ENCODE measurements at regions not wholly inside any gene's neighbourhood (a gene's known extent, or its start where the extent isn't known, plus 50 kb on each side); places are given as distances from the start of the nearest gene placed in this dataset.

DNA sequence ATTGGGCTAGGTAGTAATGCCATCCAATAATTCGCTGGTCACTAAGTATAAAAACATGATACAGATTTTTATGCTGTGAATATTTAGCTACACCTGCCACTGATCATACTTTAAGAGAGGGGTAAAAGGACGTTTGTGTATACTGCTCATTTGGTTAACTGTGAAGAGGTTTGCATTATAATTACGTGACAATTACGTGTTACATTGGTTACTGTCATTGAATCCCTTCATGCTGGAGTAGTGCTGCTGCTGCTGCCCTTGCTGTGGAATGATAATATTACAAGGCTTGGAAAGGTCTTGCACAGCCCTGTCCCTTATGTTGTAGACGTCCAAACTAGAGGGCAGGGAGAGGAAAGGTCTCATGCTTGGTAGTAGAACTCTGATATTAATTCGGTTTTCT, 312.2 kb upstream of the ATP2B1 start:
- no peak for FAIRE-seq

DNA sequence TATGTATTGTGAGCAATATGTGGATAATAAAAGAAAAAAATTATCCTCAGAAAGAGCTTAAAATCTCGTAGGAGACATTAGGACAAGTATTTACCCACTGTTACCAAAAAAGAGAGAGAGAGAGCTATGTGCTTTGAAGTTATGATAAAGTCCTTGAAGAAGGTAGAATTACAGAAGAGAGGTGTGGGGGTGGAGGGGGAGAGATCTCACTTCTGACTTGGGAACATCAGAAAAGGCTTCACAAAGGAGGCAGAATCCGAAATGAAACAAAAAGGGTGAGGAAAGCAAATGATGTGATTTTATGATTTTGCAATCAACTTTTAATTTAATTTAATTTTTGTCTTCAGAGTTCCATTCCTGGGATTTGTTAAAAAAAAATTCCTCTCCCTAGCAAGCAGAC, 311.8 kb upstream of the ATP2B1 start:
- no peak for FAIRE-seq

GRCh38 chr12:90020014-90020413, 311.4 kb upstream of the ATP2B1 start:
- no peak for FAIRE-seq

DNA sequence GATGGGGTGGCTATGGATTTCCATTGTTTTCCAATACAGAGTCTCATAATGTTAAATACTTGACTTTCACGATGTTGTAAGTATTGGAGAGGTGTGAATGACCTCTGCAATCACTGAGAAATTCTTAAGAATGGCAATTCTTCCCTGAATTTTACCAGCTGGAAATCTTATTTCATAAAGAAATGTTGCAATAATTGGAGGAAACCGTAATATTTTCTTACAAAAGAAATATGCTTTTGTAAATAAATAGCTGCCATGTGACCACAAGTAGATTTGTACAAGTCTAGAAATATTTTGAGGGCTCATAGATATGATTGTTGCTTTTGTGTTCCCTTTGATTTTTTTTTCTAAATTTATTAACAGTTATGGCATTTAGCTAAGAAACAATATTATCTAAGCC, 308.7 kb upstream of the ATP2B1 start:
- FAIRE-seq, result no peak

DNA sequence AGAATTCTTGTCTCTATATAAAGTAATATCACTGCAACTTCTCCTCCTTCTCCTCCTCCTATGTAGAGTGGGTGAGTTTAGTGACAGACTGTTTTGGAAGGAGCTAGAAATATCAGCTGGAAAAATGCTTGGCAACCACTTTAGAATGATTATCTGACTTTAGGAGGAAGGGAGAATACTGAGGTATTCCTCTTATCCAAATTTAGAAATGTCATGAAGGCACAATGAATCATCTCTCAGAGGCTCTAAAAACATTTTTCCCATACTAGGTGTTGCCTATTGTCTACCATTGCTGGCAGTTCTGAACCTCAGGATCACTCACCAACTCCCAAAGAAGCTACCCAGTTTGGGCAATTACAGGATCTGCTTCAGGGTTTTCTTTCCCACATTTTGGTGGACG, 306.6 kb upstream of the ATP2B1 start:
- no peak for FAIRE-seq

- FAIRE-seq, result no peak
Observed at GRCh38 chr12:90013409-90013808, 304.8 kb upstream of the ATP2B1 start.

DNA sequence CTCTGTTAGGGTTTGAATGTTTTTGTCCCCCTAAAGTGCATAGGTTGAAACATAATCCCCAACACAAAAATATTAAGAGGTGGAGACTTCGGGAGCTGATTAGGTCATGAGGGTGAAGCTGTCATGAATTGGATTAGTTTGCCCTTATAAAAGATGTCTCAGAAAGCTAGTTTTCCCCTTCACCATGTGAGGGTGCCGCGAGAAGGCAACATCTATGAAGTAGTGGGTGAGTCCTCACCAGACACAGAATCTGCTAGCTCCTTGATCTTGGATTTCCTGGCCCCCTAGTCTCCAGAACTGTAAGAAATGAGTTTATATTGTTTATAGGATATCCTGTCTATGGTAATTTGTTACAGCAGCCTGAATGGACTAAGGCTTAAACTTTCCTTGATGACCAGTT, 301.5 kb upstream of the ATP2B1 start:
- no peak for FAIRE-seq

GRCh38 chr12:90008277-90008676, 299.6 kb upstream of the ATP2B1 start:
- FAIRE-seq, result no peak

GRCh38 chr12:90004319-90005074, 295.9 kb upstream of the ATP2B1 start:
- FAIRE-seq, result no peak

GRCh38 chr12:90003688-90004087, 295.1 kb upstream of the ATP2B1 start:
- FAIRE-seq, result no peak

- FAIRE-seq, result no peak
Observed at GRCh38 chr12:90000721-90001120, 292.1 kb upstream of the ATP2B1 start.

DNA sequence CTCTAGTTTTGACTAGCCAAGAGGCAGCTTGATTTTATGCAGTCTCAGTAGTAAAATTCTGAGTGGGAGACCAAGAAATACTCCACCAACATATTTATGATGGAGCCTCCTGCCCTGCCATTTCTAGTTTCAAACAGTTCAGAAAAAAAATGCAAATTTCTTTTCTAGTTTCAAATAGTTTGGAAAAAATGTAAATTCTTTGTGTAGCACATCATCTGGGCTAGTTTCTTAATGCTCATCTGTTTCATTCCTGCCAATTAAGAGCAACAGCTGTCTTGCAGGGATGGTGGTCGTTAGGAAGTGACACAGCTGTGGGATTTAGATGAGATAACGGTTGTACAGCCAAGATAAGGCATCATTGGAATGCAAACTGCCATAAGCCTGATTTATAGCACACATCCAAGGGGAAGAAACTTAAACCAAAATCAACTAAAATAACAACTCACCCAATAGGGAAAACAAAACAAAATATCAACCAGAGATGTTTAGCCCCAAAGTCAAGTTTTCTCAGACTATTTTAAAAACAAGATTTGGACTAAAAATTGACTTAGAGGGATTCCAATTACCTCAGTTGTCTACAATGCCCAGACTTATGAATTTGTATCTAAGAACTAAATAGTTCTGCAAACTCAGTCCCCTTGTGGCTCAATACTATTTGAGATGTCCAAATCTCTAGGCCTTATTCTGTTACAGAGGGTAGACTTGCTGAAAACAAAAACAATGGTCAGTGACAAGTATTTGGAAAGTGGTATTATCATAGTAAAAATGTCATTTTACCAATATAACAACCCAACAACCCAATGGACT, 291.3 kb upstream of the ATP2B1 start:
- FAIRE-seq, result no peak

GRCh38 chr12:89995870-89996269, 287.2 kb upstream of the ATP2B1 start:
- FAIRE-seq, result no peak

GRCh38 chr12:89994911-89995310, 286.3 kb upstream of the ATP2B1 start:
- FAIRE-seq, result no peak

- no peak for FAIRE-seq
Observed at GRCh38 chr12:89993632-89994031, 285.0 kb upstream of the ATP2B1 start.

DNA sequence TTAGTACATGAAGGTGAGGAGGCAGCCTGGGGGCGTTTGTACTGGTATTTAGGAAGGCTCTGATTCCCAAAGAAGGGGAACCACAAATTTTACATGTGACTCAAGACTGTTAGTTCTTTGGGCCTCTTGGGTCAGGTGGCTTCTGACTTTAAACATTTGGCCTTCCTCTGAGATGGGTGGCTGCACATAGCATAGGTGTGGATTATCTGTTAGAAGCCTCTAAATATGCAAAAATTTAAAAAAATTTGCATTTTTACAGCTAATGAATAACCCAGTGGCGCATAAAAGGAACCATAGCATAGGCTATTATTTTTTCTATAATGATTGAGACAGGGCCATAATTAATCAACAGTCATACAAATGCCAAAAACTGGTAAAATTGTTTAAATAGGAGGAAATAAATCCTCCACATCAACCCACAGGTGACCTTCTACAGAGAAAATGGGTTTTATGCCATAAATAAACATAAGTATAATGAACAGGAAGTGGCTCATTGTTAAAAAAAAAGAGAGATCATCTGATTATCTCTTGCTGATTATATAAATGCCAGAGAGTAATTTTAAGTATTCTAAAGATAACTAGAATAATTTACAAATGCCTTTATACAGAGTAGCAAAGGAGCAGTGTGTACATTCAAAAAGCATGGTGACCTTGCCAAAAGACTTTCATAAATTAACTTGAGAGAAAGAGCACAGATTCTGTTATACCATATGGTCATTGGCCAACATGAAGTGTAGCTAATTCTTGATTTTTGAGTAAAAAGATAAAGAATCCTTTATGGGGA, 284.2 kb upstream of the ATP2B1 start:
- no peak for FAIRE-seq

GRCh38 chr12:89991807-89992590, 283.4 kb upstream of the ATP2B1 start:
- no peak for FAIRE-seq

GRCh38 chr12:89988188-89988915, 279.7 kb upstream of the ATP2B1 start:
- no peak for FAIRE-seq

DNA sequence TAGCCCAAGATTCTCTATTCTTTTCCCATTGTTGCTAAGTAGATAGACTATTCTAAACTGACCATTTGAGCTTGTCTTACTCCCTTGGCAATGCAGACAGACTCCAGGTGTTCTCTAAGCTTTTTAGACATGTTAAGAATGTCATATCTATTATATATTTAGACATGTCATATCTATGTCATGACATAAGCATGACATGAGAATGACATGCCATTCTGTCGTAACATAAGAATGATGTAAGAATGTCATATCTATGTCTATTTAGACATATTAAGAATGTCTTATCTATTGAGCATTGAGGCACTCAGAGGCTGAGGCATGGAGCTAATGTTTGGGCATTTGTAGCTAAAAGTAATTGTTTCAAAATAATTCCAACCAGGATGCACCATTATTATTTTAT, 277.3 kb upstream of the ATP2B1 start:
- no peak for FAIRE-seq

DNA sequence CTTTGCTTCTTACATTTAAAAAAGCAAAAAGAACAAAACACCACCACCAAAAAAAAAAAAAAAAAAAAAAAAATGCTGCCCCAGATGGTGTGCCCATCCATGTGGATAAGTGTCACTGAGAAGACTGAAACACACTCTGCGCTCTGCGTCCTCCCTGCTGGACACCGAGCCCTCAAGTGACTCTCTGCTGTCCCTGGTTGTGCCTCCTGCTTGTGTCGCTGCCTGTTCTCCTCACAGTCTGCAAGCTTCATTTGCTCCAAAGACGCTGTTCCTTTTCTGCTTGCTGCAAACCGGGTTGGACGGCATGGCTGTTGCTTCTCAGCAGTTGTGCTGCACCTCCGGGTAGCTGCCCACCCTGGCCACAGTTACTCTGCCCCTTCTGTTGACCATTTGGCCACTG, 276.2 kb upstream of the ATP2B1 start:
- FAIRE-seq, result no peak

DNA sequence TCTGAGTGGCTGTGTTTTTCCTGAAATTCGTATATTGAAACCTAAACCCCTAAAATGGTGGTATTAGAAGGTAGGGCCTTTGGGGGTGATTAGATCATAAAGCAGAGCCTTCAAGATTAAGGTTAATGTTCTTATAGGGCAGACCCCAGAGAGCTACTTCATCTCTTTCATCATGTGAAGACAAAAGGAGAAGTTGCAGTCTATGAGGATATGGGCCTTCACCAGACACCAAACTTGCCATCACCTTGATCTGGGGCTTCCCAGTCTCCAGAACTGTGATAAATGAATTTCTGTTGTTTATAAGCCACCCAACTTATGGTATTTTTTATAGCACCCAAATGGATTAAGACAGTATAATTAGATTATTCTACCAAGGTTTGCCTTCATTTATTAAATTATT, 275.0 kb upstream of the ATP2B1 start:
- FAIRE-seq, result no peak

- no peak for FAIRE-seq
Observed at GRCh38 chr12:89980236-89980635, 271.6 kb upstream of the ATP2B1 start.

Data from G401.6 (cell line).